ENCODE measurements at regions not wholly inside any gene's neighbourhood (a gene's known extent, or its start where the extent isn't known, plus 50 kb on each side); places are given as distances from the start of the nearest gene placed in this dataset.
A peak's percentile ranks its signal among the peaks of the same experiment; 100 is the strongest.

DNA sequence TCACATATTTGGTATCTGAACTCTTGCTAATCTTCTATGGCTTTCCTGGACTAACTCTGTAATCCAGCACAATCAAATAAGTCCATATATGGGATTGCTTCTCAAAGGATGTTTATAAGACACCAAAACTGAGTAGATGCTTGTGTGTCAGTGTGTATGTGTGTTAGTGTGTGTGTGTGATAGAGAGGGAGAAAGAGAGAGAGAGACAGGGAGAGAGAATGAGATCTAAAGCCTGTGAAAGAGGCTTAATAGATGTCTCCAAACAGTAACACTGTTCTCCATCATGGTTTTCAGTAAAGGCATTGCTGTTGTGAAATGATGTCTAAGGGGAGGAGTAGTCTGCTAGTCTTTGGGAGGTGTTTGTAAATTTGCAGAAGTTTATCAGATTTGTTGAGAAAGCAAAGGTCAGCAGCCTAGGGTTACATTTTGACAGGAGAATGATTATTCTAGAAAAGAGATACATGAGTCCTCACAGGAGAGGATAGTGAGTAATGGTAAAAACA is 73.9 kb upstream of the MLIP start:
- H3K36me3 ChIP-seq (ENCODE audit: control insufficient read depth in 2 of 2, insufficient read depth in 1 of 2, low read length in 2 of 2): no peaks in the 10 kb centered on the region
- H3K4me1 ChIP-seq (ENCODE audit: control insufficient read depth, insufficient read depth, low read length): no peaks in the 10 kb centered on the region
- no peak overlapping the region for H3K27ac ChIP-seq (ENCODE audit: extremely low read depth, low read depth, low read length)
- H3K4me3 ChIP-seq (ENCODE audit: low read depth, low read length): no peak overlapping the region
- ChIA-PET CTCF (no interaction called here), POLR2A (no interaction called here)
- no peaks in the 10 kb centered on the region for H3K9me3 ChIP-seq (ENCODE audit: control insufficient read depth, insufficient read depth, low read depth, low read length)
- TF ChIP-seq ZNF501 (tag by site-specific recombination; IDR thresholded peaks at IDR 0.05) (no peak), ZNF76 (tag by site-specific recombination; IDR thresholded peaks at IDR 0.05; ENCODE audit: borderline replicate concordance, low read depth) (no peak), ZBTB8A (tag by site-specific recombination; IDR thresholded peaks at IDR 0.05) (no peak), ZNF239 (tag by site-specific recombination; IDR thresholded peaks at IDR 0.05) (no peak), ZNF202 (tag by site-specific recombination; IDR thresholded peaks at IDR 0.05; ENCODE audit: borderline replicate concordance) (no peak), ZNF837 (tag by site-specific recombination; IDR thresholded peaks at IDR 0.05) (no peak), ZNF585B (tag by site-specific recombination; IDR thresholded peaks at IDR 0.05) (no peak), KLF1 (tag by site-specific recombination; IDR thresholded peaks at IDR 0.05) (no peak), ZNF433 (tag by site-specific recombination; IDR thresholded peaks at IDR 0.05; ENCODE audit: low read depth) (no peak), TCF7L2 (IDR thresholded peaks at IDR 0.05; ENCODE audit: borderline replicate concordance, low read depth, low read length) (no peak), ZNF610 (tag by site-specific recombination; IDR thresholded peaks at IDR 0.05; ENCODE audit: borderline replicate concordance) (no peak), YY2 (tag by site-specific recombination; IDR thresholded peaks at IDR 0.05) (no peak), MZF1 (tag by site-specific recombination; IDR thresholded peaks at IDR 0.05; ENCODE audit: borderline replicate concordance) (no peak), PRDM1 (tag by site-specific recombination; IDR thresholded peaks at IDR 0.05) (no peak), ZNF548 (tag by site-specific recombination; IDR thresholded peaks at IDR 0.05) (no peak), ZNF530 (tag by site-specific recombination; IDR thresholded peaks at IDR 0.05; ENCODE audit: low read depth) (no peak)
- TF ChIP-seq, protein P1, sequence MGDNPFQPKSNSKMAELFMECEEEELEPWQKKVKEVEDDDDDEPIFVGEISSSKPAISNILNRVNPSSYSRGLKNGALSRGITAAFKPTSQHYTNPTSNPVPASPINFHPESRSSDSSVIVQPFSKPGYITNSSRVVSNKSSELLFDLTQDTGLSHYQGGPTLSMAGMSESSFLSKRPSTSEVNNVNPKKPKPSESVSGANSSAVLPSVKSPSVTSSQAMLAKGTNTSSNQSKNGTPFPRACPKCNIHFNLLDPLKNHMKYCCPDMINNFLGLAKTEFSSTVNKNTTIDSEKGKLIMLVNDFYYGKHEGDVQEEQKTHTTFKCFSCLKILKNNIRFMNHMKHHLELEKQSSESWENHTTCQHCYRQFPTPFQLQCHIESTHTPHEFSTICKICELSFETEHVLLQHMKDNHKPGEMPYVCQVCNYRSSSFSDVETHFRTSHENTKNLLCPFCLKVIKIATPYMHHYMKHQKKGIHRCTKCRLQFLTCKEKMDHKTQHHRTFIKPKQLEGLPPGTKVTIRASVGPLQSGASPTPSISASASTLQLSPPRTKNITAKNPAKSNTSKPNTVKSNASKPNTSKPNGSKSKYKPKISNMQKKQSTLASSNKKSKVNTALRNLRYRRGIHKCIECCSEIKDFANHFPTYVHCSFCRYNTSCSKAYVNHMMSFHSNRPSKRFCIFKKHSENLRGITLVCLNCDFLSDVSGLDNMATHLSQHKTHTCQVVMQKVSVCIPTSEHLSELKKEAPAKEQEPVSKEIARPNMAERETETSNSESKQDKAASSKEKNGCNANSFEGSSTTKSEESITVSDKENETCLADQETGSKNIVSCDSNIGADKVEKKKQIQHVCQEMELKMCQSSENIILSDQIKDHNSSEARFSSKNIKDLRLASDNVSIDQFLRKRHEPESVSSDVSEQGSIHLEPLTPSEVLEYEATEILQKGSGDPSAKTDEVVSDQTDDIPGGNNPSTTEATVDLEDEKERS (tag by site-specific recombination; IDR thresholded peaks at IDR 0.05): no peak
- TF ChIP-seq, protein P2, sequence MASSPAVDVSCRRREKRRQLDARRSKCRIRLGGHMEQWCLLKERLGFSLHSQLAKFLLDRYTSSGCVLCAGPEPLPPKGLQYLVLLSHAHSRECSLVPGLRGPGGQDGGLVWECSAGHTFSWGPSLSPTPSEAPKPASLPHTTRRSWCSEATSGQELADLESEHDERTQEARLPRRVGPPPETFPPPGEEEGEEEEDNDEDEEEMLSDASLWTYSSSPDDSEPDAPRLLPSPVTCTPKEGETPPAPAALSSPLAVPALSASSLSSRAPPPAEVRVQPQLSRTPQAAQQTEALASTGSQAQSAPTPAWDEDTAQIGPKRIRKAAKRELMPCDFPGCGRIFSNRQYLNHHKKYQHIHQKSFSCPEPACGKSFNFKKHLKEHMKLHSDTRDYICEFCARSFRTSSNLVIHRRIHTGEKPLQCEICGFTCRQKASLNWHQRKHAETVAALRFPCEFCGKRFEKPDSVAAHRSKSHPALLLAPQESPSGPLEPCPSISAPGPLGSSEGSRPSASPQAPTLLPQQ (tag by site-specific recombination; IDR thresholded peaks at IDR 0.05): no peak

DNA sequence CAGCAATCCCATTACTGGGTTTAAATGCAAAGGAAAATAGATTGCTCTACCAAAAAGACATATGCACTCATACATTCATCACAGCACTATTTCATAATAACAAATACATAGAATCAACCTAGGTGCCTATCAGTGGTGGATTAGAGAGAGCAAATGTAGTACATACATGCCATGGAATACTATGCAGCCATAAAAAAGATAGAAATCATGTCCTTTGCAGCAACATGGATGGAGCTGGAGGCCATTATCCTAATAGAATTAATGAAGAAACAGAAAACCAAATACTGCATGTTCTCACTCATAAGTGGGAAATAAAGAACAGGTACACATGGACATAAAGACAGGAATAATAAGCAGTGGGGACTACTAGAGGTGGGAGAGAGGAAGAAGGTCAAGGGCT is 70.7 kb upstream of the MLIP start:
- ChIA-PET POLR2A (no interaction called here), CTCF (interaction anchor here (0.6 to 1.5 kb wide), 2 partner anchors 12 to 65 kb away, joined by 4 to 5 read pairs; no protein-coding TSS in a partner anchor)
- Histone ChIP-seq H3K4me3 (ENCODE audit: low read depth, low read length) (no peak overlapping the region), H3K4me1 (ENCODE audit: control insufficient read depth, insufficient read depth, low read length) (no peaks in the 10 kb centered on the region), H3K27ac (ENCODE audit: extremely low read depth, low read depth, low read length) (no peak overlapping the region), H3K9me3 (ENCODE audit: control insufficient read depth, insufficient read depth, low read depth, low read length) (no peaks in the 10 kb centered on the region), H3K36me3 (ENCODE audit: control insufficient read depth in 2 of 2, insufficient read depth in 1 of 2, low read length in 2 of 2) (no peaks in the 10 kb centered on the region)
- TF ChIP-seq, protein P3, sequence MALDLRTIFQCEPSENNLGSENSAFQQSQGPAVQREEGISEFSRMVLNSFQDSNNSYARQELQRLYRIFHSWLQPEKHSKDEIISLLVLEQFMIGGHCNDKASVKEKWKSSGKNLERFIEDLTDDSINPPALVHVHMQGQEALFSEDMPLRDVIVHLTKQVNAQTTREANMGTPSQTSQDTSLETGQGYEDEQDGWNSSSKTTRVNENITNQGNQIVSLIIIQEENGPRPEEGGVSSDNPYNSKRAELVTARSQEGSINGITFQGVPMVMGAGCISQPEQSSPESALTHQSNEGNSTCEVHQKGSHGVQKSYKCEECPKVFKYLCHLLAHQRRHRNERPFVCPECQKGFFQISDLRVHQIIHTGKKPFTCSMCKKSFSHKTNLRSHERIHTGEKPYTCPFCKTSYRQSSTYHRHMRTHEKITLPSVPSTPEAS (tag by site-specific recombination; IDR thresholded peaks at IDR 0.05): no peak
- TF ChIP-seq, protein P4, sequence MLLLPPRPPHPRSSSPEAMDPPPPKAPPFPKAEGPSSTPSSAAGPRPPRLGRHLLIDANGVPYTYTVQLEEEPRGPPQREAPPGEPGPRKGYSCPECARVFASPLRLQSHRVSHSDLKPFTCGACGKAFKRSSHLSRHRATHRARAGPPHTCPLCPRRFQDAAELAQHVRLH (tag by site-specific recombination; IDR thresholded peaks at IDR 0.05): peak; percentile 91
- TF ChIP-seq ZBTB7A (tag by site-specific recombination; IDR thresholded peaks at IDR 0.05; ENCODE audit: low read depth) (no peak), ZNF501 (tag by site-specific recombination; IDR thresholded peaks at IDR 0.05) (no peak), ZNF146 (tag by site-specific recombination; IDR thresholded peaks at IDR 0.05) (peak; percentile 73), ZNF239 (tag by site-specific recombination; IDR thresholded peaks at IDR 0.05) (no peak)

All from HEK293 (cell line).